Smooth muscle cell (in vitro differentiated cells): ENCODE measurements at regions not wholly inside any gene's neighbourhood (a gene's known extent, or its start where the extent isn't known, plus 50 kb on each side); places are given as distances from the start of the nearest gene placed in this dataset.

Experiments
- DNase-seq: peaks from one replicate; lab custom pipeline; 2025; ENCODE audit not compliant: unreplicated experiment; lab: John Stamatoyannopoulos, UW
- H2AFZ ChIP-seq: fragments of 200-600 bp; sonication (generic); 2 replicates; pipeline ENCODE4 v1.6.0; 2016; ENCODE audit warnings: antibody characterized with exemption, low read depth, mild to moderate bottlenecking
- H3F3A ChIP-seq: fragments of 200-600 bp; sonication (generic); 2 replicates; pipeline ENCODE4 v1.6.0; 2017; ENCODE audit warnings: antibody characterized with exemption, low read depth
- H3K27ac ChIP-seq: fragments of 200-600 bp; sonication (generic); 2 replicates; pipeline ENCODE4 v1.5.1; 2016; ENCODE audit warnings: low read depth, mild to moderate bottlenecking
- H3K27me3 ChIP-seq: fragments of 200-600 bp; sonication (generic); 2 replicates; pipeline ENCODE4 v1.6.1; 2016; ENCODE audit warnings: low read depth, mild to moderate bottlenecking
- H3K36me3 ChIP-seq: fragments of 200-600 bp; sonication (generic); 2 replicates; pipeline ENCODE4 v1.5.1; 2016; ENCODE audit warnings: low read depth
- H3K4me1 ChIP-seq: fragments of 200-600 bp; sonication (generic); 2 replicates; pipeline ENCODE4 v1.5.1; 2016; ENCODE audit warnings: low read depth
- H3K4me2 ChIP-seq: fragments of 200-600 bp; sonication (generic); 2 replicates; pipeline ENCODE4 v1.6.0; 2016; ENCODE audit warnings: mild to moderate bottlenecking
- H3K4me3 ChIP-seq: fragments of 200-600 bp; sonication (generic); 2 replicates; pipeline ENCODE4 v1.5.1; 2016; ENCODE audit warnings: mild to moderate bottlenecking
- H3K79me2 ChIP-seq: fragments of 200-600 bp; sonication (generic); 2 replicates; pipeline ENCODE4 v1.6.0; 2016; ENCODE audit warnings: low read depth, mild to moderate bottlenecking
- H3K9ac ChIP-seq: fragments of 200-600 bp; sonication (generic); 2 replicates; pipeline ENCODE4 v1.6.0; 2016; ENCODE audit warnings: low read depth
- H3K9me3 ChIP-seq: fragments of 200-600 bp; sonication (generic); replicated peaks from 2 replicates; pipeline ENCODE4 v1.5.1; 2016; ENCODE audit warnings: low read depth
- H4K20me1 ChIP-seq: fragments of 200-600 bp; sonication (generic); 2 replicates; pipeline ENCODE4 v1.6.0; 2016; ENCODE audit warnings: low read depth
- WGBS: methylation state at CpG from one replicate; pipeline ENCODE4 v1.1.7; 2016; ENCODE audit warnings: low lambda C conversion rate; 5-methylcytosine and 5-hydroxymethylcytosine counted together
- TF ChIP-seq, protein P1 (sequence below): fragments of 200-600 bp; sonication (generic); IDR thresholded peaks from 2 replicates; pipeline ENCODE4 v1.5.1; 2017; ENCODE audit warnings: borderline replicate concordance, mild to moderate bottlenecking, antibody characterized with exemption; ENCODE audit not compliant: insufficient read depth, poor library complexity, severe bottlenecking

DNA sequence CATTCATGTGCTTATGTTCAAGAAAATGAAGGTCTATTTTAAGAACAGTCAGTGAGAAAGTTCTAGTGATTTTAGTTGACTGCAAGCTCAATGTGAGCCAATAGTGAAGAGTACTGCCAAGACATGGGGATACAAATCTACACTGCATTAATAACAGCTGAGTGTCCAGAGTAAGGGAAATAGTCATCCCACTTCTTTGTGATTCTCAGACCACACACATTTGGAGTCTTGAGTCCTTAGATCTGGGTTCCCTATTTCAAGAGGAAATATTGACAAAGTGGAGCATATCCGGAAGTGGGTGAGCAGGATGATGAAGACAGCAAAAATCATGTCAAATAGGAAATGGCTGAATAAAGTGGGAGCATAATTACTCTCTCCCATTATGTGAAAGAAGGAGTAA is 171.1 kb downstream of the LARP7 start:
- DNase-seq: no peak

DNA sequence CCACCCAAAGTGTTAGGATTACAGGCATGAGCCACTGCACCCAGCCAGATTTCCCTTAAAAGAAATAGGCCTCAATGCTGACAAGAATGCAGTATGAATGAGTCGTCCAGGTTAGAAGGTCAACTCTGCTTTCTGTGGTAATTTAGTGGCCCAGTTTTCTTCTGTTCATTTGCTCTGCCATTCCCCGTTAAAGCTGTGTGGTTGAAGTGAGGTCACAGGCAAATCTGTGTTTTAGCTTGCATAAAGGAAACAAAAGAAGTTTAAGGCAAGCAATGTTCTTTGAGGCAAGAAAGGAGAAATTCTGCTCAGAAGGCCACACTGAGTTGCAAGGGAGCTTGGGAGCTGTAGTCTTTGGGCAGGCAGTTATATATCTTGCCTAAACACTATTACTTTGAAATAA is 176.8 kb downstream of the LARP7 start:
- Histone ChIP-seq H3K36me3 (no peaks in the 10 kb centered on the region), H3K79me2 (no peaks in the 10 kb centered on the region), H3K4me3 (no peak overlapping the region), H3K9me3 (no peaks in the 10 kb centered on the region), H3K9ac (no peak overlapping the region), H3K27ac (peak overlapping the region; percentile 33), H2AFZ (peak overlapping the region; percentile 41), H3K4me1 (peaks cover 6% of the 10 kb centered on the region), H4K20me1 (no peaks in the 10 kb centered on the region), H3F3A (no peaks in the 10 kb centered on the region), H3K4me2 (no peak overlapping the region), H3K27me3 (no peaks in the 10 kb centered on the region)
- WGBS: 26% methylated on average over 2 of the region's 2 CpGs
- TF ChIP-seq, protein P1, sequence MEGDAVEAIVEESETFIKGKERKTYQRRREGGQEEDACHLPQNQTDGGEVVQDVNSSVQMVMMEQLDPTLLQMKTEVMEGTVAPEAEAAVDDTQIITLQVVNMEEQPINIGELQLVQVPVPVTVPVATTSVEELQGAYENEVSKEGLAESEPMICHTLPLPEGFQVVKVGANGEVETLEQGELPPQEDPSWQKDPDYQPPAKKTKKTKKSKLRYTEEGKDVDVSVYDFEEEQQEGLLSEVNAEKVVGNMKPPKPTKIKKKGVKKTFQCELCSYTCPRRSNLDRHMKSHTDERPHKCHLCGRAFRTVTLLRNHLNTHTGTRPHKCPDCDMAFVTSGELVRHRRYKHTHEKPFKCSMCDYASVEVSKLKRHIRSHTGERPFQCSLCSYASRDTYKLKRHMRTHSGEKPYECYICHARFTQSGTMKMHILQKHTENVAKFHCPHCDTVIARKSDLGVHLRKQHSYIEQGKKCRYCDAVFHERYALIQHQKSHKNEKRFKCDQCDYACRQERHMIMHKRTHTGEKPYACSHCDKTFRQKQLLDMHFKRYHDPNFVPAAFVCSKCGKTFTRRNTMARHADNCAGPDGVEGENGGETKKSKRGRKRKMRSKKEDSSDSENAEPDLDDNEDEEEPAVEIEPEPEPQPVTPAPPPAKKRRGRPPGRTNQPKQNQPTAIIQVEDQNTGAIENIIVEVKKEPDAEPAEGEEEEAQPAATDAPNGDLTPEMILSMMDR: no peak
- no peak for DNase-seq

More for the DNA sequence above, 171.1 kb downstream of the LARP7 start:
- no peak overlapping the region for H3K4me2 ChIP-seq
- H3K9ac ChIP-seq: no peak overlapping the region
- no peaks in the 10 kb centered on the region for H3K27me3 ChIP-seq
- no peak overlapping the region for H3K27ac ChIP-seq
- no peaks in the 10 kb centered on the region for H3K9me3 ChIP-seq
- H3K4me1 ChIP-seq: no peaks in the 10 kb centered on the region
- H4K20me1 ChIP-seq: no peaks in the 10 kb centered on the region
- H3K4me3 ChIP-seq: no peak overlapping the region
- H3K36me3 ChIP-seq: no peaks in the 10 kb centered on the region
- WGBS: 100% methylated on average over 1 of the region's 1 CpG
- H2AFZ ChIP-seq: no peak overlapping the region
- H3K79me2 ChIP-seq: no peaks in the 10 kb centered on the region
- no peaks in the 10 kb centered on the region for H3F3A ChIP-seq
- TF ChIP-seq, protein P1: no peak

DNA sequence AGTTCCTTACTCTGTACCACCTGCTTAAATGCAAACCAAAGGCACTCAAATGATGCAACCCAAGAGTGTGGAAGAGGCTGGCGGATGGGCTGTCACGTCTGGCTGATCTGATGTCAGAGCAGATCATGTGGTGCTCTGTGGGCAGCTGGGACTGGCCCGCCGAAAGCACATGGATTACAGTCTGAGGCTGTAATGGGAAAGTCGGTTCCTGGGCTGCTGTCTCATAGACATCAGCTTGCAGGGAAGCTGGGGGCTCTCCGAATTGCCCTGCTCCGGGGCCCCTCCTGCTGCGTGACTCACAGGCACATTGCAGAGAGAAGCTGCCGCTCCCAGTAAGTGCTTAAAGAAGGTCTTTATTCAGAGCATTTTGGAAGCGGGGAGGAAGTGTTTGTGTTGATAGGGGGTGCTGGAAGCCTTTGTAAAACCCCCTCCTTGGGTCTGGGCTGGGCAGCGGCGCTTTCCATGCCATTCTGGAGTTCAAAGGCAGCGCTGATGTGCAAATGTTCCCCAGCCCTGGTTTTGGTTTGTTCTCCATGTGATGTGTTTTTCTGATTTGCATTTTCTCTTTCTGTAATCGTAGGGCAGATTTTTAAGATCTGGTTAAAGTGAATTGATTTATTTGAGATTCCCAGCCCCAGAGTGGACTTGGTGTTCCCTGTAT is 181.1 kb downstream of the LARP7 start:
- Histone ChIP-seq H3K4me2 (peak overlapping the region; percentile 92), H3K27me3 (no peaks in the 10 kb centered on the region), H2AFZ (peak overlapping the region; percentile 96), H3K9ac (peak overlapping the region; percentile 81), H3K36me3 (no peaks in the 10 kb centered on the region), H3K4me1 (peaks cover 10% of the 10 kb centered on the region), H3K4me3 (peak overlapping the region; percentile 63), H3K27ac (peak overlapping the region; percentile 89), H4K20me1 (no peaks in the 10 kb centered on the region), H3F3A (no peaks in the 10 kb centered on the region), H3K79me2 (no peaks in the 10 kb centered on the region), H3K9me3 (no peaks in the 10 kb centered on the region)
- 2% methylated on average over 14 of the region's 14 CpGs for WGBS
- TF ChIP-seq, protein P1: no peak
- DNase-seq: peak; percentile 60

DNA sequence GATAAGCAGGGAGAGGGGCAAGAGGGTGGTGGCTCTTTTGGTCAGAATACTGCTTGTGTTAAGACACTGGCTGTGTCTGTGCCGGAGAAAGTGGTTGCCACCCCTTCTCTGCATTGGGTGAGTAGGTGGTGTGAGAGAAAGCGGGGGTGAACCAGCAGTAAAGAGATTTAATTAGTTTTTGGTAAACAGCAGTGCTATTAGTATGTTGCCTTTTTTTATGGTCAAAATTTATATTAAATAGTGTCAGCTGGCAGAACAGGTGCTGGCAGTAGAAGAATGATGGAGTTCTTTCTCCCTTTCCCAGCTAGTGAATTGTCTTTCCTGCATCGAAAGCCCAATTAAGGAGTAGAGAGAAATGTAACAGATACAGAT is 181.6 kb downstream of the LARP7 start:
- no peaks in the 10 kb centered on the region for H3K27me3 ChIP-seq
- H3K27ac ChIP-seq: peak overlapping the region; percentile 89
- no peaks in the 10 kb centered on the region for H3K9me3 ChIP-seq
- H3K36me3 ChIP-seq: no peaks in the 10 kb centered on the region
- peak overlapping the region; percentile 96 for H2AFZ ChIP-seq
- H3K4me1 ChIP-seq: peaks cover 10% of the 10 kb centered on the region
- TF ChIP-seq, protein P1: no peak
- H3F3A ChIP-seq: no peaks in the 10 kb centered on the region
- peak overlapping the region; percentile 92 for H3K4me2 ChIP-seq
- peak overlapping the region; percentile 63 for H3K4me3 ChIP-seq
- H3K79me2 ChIP-seq: peaks cover 2% of the 10 kb centered on the region
- DNase-seq: no peak
- no peaks in the 10 kb centered on the region for H4K20me1 ChIP-seq
- H3K9ac ChIP-seq: peak overlapping the region; percentile 81
- WGBS: 43% methylated on average over 3 of the region's 3 CpGs
